Gastroesophageal sphincter (tissue), 4 donors: ENCODE measurements at regions not wholly inside any gene's neighbourhood (a gene's known extent, or its start where the extent isn't known, plus 50 kb on each side); places are given as distances from the start of the nearest gene placed in this dataset.

ENCODE experiments used
- ATAC-seq: fragments of 150-250 bp; one replicate; pipeline ENCODE4 v1.9.1; 2016; ENCODE audit warnings: mild to moderate bottlenecking, moderate library complexity
- H3K27ac ChIP-seq, 4 donors: fragments of 200-600 bp; sonication (generic) in 3 of 4; 1 replicate in 3 of 4; 2 replicates in 1 of 4; pipeline ENCODE4 v1.5.1; 2016 to 2019
- H3K27me3 ChIP-seq: fragments of 200-600 bp; sonication (generic); one replicate; pipeline ENCODE4 v1.5.1; 2019
- H3K36me3 ChIP-seq, 2 donors: fragments of 200-600 bp; sonication (generic); one replicate each; pipeline ENCODE4 v1.5.1; 2019; ENCODE audit warnings: control low read depth in 1 of 2
- H3K4me1 ChIP-seq, 3 donors: fragments of 200-600 bp; sonication (generic); 1 replicate in 2 of 3; 2 replicates in 1 of 3; pipeline ENCODE4 v1.5.1; 2016 to 2019; ENCODE audit warnings: control low read depth in 2 of 3
- H3K4me3 ChIP-seq, 2 donors: fragments of 200-600 bp; sonication (generic); one replicate each; pipeline ENCODE4 v1.5.1; 2019; ENCODE audit warnings: mild to moderate bottlenecking in 1 of 2, moderate library complexity in 1 of 2
- H3K9me3 ChIP-seq, 3 donors: fragments of 200-600 bp; sonication (generic); one replicate each; pipeline ENCODE4 v1.5.1; 2017 to 2019; ENCODE audit warnings: control low read depth in 2 of 3
- EP300 ChIP-seq: sonication (generic); formaldehyde crosslinking; IDR thresholded peaks from one replicate; pipeline ENCODE4 v1.6.1; 2017; ENCODE audit warnings: antibody characterized with exemption, mild to moderate bottlenecking
- POLR2A ChIP-seq, 2 donors: fragments of 450-650 bp; IDR thresholded peaks; one replicate each; pipeline ENCODE4 v1.6.1; 2017; ENCODE audit warnings: antibody characterized with exemption in 2 of 2, mild to moderate bottlenecking in 2 of 2, moderate library complexity in 1 of 2
- POLR2AphosphoS5 ChIP-seq: sonication (generic); formaldehyde crosslinking; IDR thresholded peaks from one replicate; pipeline ENCODE4 v1.6.1; 2017; ENCODE audit warnings: antibody characterized with exemption
- WGBS, 2 donors: methylation state at CpG; one replicate each; pipeline ENCODE4 v1.1.5; 2018; ENCODE audit warnings: low coverage in 1 of 2; 5-methylcytosine and 5-hydroxymethylcytosine counted together
- TF ChIP-seq, protein P1 (sequence below), 4 experiments: fragments of 200-600 bp in 2 of 4; fragments of 450-650 bp in 2 of 4; sonication (generic) in 1 of 4; IDR thresholded peaks; one replicate each; pipeline ENCODE4 v1.5.1; 2017 to 2019; ENCODE audit warnings: antibody characterized with exemption in 4 of 4, mild to moderate bottlenecking in 2 of 4, moderate library complexity in 2 of 4

DNA sequence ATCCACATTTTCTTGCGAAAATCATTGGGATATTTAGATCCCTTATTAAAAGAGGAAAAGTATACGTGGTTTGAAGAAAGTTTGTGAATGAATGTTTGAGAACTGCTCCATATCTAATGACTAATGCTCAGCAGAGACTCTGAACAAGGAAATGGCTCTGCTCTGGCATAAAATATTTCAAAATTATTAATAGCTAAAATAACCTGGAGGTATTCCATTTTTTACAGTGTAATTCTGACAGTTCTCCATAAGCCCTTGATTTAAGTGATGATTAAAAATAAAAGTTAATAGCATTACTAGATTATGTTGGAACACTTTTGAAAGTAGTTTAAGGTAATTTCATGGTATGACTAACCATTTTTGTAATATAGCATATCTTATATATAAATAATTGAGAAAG lies 1276.9 kb upstream of the TENM3 start:
- 67 to 78% methylated on average over 2 of the region's 2 CpGs for WGBS, 2 donors
- Histone ChIP-seq H3K36me3 (no peaks in the 10 kb centered on the region), H3K4me1 (no peaks in the 10 kb centered on the region), H3K9me3 (no peaks in the 10 kb centered on the region), H3K27me3 (no peaks in the 10 kb centered on the region), H3K4me3 (no peak overlapping the region), H3K27ac (no peak overlapping the region)
- TF ChIP-seq POLR2A (IDR thresholded peaks at IDR 0.05): no peak
- no peak for TF ChIP-seq EP300
- TF ChIP-seq, protein P1, sequence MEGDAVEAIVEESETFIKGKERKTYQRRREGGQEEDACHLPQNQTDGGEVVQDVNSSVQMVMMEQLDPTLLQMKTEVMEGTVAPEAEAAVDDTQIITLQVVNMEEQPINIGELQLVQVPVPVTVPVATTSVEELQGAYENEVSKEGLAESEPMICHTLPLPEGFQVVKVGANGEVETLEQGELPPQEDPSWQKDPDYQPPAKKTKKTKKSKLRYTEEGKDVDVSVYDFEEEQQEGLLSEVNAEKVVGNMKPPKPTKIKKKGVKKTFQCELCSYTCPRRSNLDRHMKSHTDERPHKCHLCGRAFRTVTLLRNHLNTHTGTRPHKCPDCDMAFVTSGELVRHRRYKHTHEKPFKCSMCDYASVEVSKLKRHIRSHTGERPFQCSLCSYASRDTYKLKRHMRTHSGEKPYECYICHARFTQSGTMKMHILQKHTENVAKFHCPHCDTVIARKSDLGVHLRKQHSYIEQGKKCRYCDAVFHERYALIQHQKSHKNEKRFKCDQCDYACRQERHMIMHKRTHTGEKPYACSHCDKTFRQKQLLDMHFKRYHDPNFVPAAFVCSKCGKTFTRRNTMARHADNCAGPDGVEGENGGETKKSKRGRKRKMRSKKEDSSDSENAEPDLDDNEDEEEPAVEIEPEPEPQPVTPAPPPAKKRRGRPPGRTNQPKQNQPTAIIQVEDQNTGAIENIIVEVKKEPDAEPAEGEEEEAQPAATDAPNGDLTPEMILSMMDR (IDR thresholded peaks at IDR 0.05): no peak
- TF ChIP-seq POLR2AphosphoS5: no peak
- ATAC-seq: no peak

DNA sequence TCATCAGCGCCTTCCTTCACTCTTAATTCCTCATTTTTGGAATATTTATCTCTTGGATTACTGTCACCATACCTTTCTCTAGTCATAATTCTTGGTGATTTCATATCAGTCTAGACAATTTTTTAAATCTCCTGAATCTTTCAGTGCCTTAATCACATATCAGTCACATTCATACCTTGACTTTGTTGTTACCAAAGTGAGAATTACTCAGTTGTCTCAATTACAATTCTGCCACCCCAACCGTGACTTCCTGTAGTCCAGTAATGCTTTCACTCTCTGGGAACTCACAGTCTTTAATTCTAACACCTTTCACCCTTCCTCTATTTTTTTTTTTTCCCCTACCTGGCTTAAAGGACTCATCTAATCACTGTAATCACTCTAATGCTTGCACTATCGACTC lies 1275.3 kb upstream of the TENM3 start:
- TF ChIP-seq POLR2A (IDR thresholded peaks at IDR 0.05) (no peak), EP300 (no peak), POLR2AphosphoS5 (no peak)
- H3K27ac ChIP-seq: no peak overlapping the region
- H3K4me3 ChIP-seq: no peak overlapping the region
- no peaks in the 10 kb centered on the region for H3K9me3 ChIP-seq
- H3K4me1 ChIP-seq: no peaks in the 10 kb centered on the region
- 82 to 100% methylated on average over 1 to 3 of the region's 3 CpGs for WGBS, 2 donors
- ATAC-seq: no peak
- no peaks in the 10 kb centered on the region for H3K27me3 ChIP-seq
- no peaks in the 10 kb centered on the region for H3K36me3 ChIP-seq

DNA sequence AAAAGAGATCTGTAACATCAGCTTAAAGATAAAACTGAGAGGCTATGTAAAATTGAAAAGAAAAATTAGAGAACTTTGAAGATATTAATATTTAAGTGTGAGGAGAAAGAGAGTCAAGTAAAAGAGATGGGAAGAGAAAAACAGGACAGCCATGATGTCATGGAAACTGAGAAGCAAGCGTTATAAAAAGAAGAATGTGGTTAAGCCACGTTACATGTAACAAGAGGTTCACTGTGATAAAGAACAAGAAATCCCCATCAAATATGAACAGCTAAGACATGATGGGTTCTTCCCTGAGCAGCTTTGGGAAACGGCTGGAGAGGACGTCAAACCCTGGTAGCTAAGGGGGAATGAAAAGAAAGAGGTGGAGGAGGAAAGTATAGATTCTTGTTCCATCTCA lies 1269.3 kb upstream of the TENM3 start:
- H3K4me3 ChIP-seq: no peak overlapping the region
- WGBS, 2 donors: 74 to 87% methylated on average over 4 of the region's 4 CpGs
- H3K27ac ChIP-seq: no peak overlapping the region
- H3K4me1 ChIP-seq: no peaks in the 10 kb centered on the region
- no peaks in the 10 kb centered on the region for H3K9me3 ChIP-seq
- H3K27me3 ChIP-seq: no peaks in the 10 kb centered on the region
- TF ChIP-seq POLR2AphosphoS5: no peak
- TF ChIP-seq EP300: no peak
- no peak for TF ChIP-seq POLR2A (IDR thresholded peaks at IDR 0.05)
- TF ChIP-seq, protein P1 (IDR thresholded peaks at IDR 0.05): no peak
- no peak for ATAC-seq
- H3K36me3 ChIP-seq: no peaks in the 10 kb centered on the region

DNA sequence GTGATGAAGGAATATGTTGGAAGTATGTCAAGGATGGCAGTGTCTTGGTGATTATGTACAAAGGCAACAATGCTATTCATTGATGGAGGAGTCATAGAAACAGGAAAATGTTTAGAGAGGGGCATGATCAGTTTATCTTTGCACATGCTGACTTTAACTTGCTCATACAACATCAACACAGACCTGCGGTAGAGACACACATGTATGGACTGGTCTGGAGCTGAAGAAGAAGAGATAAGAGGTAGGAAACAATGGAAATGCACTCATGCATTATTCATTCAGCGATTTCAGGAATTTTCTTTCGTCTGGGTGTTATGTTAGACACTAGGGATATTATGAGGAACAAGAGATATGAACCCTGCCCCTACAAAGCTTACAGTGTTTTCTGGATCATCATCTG lies 1252.3 kb upstream of the TENM3 start:
- H3K4me1 ChIP-seq: no peaks in the 10 kb centered on the region
- H3K4me3 ChIP-seq: no peak overlapping the region
- ATAC-seq: no peak
- no peaks in the 10 kb centered on the region for H3K27me3 ChIP-seq
- TF ChIP-seq POLR2AphosphoS5 (no peak), POLR2A (IDR thresholded peaks at IDR 0.05) (no peak), EP300 (no peak)
- TF ChIP-seq, protein P1 (IDR thresholded peaks at IDR 0.05): no peak
- H3K36me3 ChIP-seq: no peaks in the 10 kb centered on the region
- H3K27ac ChIP-seq: no peak overlapping the region
- 73 to 85% methylated on average over 3 of the region's 3 CpGs for WGBS, 2 donors
- H3K9me3 ChIP-seq: no peaks in the 10 kb centered on the region

DNA sequence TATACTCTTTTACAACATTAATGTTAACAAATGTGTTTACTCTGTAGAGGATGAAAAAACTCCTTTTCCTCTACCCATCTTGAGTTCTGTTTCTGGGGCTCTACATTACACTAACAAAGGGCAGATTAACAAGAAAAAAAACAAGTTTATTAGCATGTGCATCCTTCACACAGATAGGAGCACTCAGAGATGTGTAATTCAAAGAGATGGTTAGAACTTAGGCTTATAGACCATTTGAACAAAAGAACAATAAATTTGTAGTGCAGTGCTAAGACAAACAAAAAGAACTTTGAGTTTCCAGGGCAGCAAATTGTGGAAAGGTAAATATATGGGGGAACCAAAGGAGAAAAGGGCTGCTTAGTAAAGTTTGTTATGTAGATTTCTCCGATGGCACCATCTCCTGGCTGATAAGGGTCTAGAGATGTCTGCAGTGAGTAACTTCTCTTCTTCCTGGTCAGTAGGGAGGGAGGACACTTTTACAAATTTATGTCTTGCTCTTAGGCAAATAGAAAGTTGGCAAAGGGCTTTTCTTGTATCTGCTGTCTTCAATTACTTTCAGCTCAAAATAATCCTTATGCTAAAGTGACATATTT lies 1249.9 kb upstream of the TENM3 start:
- H3K4me3 ChIP-seq: no peak overlapping the region
- 53 to 75% methylated on average over 1 of the region's 1 CpG for WGBS, 2 donors
- TF ChIP-seq, protein P1 (IDR thresholded peaks at IDR 0.05): no peak
- TF ChIP-seq POLR2A (IDR thresholded peaks at IDR 0.05): no peak
- TF ChIP-seq EP300: no peak
- TF ChIP-seq POLR2AphosphoS5: no peak
- no peaks in the 10 kb centered on the region for H3K27me3 ChIP-seq
- no peaks in the 10 kb centered on the region for H3K4me1 ChIP-seq
- ATAC-seq: no peak
- no peak overlapping the region for H3K27ac ChIP-seq
- no peaks in the 10 kb centered on the region for H3K9me3 ChIP-seq
- no peaks in the 10 kb centered on the region for H3K36me3 ChIP-seq
